Esophagus muscularis mucosa (tissue), 4 donors: ENCODE measurements at regions not wholly inside any gene's neighbourhood (a gene's known extent, or its start where the extent isn't known, plus 50 kb on each side); places are given as distances from the start of the nearest gene placed in this dataset.

Experiments used
- DNase-seq: peaks from one replicate; pipeline ENCODE4 v3.0.0-alpha.2; 2017; ENCODE audit errors: extremely low spot score
- H3K27ac ChIP-seq, 4 donors: fragments of 200-600 bp; sonication (generic); replicated peaks in 1 of 4; 1 replicate in 3 of 4; 2 replicates in 1 of 4; pipeline ENCODE4 v1.5.1; 2016 to 2019; ENCODE audit warnings: mild to moderate bottlenecking in 1 of 4
- H3K27me3 ChIP-seq, 4 donors: fragments of 200-600 bp; sonication (generic); one replicate each; pipeline versions ENCODE4 v1.5.1 to v1.6.0; 2016 to 2019
- H3K36me3 ChIP-seq, 4 donors: fragments of 200-600 bp; sonication (generic); one replicate each; pipeline ENCODE4 v1.5.1; 2016 to 2019
- H3K4me1 ChIP-seq, 4 donors: fragments of 200-600 bp; sonication (generic); one replicate each; pipeline ENCODE4 v1.5.1; 2016 to 2019
- H3K4me3 ChIP-seq, 4 donors: fragments of 200-600 bp; sonication (generic); 1 replicate in 2 of 4; 2 replicates in 2 of 4; pipeline ENCODE4 v1.5.1; 2016 to 2019; ENCODE audit warnings: mild to moderate bottlenecking in 4 of 4, moderate library complexity in 1 of 4
- H3K9me3 ChIP-seq, 4 donors: fragments of 200-600 bp; sonication (generic); 1 replicate in 3 of 4; 2 replicates in 1 of 4; pipeline ENCODE4 v1.5.1; 2016 to 2019
- CTCF ChIP-seq, 3 experiments: fragments of 200-600 bp in 2 of 3; fragments of 450-650 bp in 1 of 3; sonication (generic) in 2 of 3; IDR thresholded peaks; one replicate each; pipeline ENCODE4 v1.5.1; 2017 to 2019; ENCODE audit warnings: antibody characterized with exemption in 3 of 3, mild to moderate bottlenecking in 2 of 3, moderate library complexity in 1 of 3
- EP300 ChIP-seq: sonication (generic); formaldehyde crosslinking; IDR thresholded peaks from one replicate; pipeline ENCODE4 v1.6.1; 2017; ENCODE audit warnings: antibody characterized with exemption
- POLR2A ChIP-seq: fragments of 450-650 bp; IDR thresholded peaks from one replicate; pipeline ENCODE4 v1.6.1; 2017; ENCODE audit warnings: antibody characterized with exemption, moderate library complexity, mild to moderate bottlenecking, low read depth
- POLR2AphosphoS5 ChIP-seq, 2 donors: sonication (generic); formaldehyde crosslinking; IDR thresholded peaks; one replicate each; pipeline ENCODE4 v1.6.1; 2017; ENCODE audit warnings: antibody characterized with exemption in 2 of 2
- WGBS: methylation state at CpG from one replicate; pipeline ENCODE4 v1.1.5; 2018; 5-methylcytosine and 5-hydroxymethylcytosine counted together
- intact Hi-C: fragments of 100-400 bp; cut with DNase I; formaldehyde crosslinking; loops from one replicate; pipeline ENCODE4 v1.15.1; 2023

- Histone ChIP-seq H3K9me3 (no peaks in the 10 kb centered on the region), H3K4me1 (no peaks in the 10 kb centered on the region), H3K27me3 (no peaks in the 10 kb centered on the region), H3K36me3 (no peaks in the 10 kb centered on the region), H3K4me3 (no peak overlapping the region), H3K27ac (no peak overlapping the region)
- intact Hi-C loops: no loop called here
- DNase-seq: no peak
- WGBS: 64% methylated on average over 5 of the region's 5 CpGs
- TF ChIP-seq POLR2AphosphoS5 (IDR thresholded peaks at IDR 0.05): no peak
- TF ChIP-seq POLR2A: no peak
- no peak for TF ChIP-seq CTCF (IDR thresholded peaks at IDR 0.05)
- no peak for TF ChIP-seq EP300
Measured at GRCh38 chr7:49112647-49113046, 188.3 kb downstream of the CDC14C start.

GRCh38 chr7:49119706-49120105 is 195.4 kb downstream of the CDC14C start:
- Histone ChIP-seq H3K4me1 (no peaks in the 10 kb centered on the region), H3K9me3 (no peaks in the 10 kb centered on the region), H3K4me3 (no peak overlapping the region), H3K36me3 (no peaks in the 10 kb centered on the region), H3K27ac (no peak overlapping the region), H3K27me3 (no peaks in the 10 kb centered on the region)
- 56% methylated on average over 1 of the region's 2 CpGs for WGBS
- no peak for TF ChIP-seq EP300
- DNase-seq: no peak
- intact Hi-C loops: no loop called here

- Histone ChIP-seq H3K4me1 (no peaks in the 10 kb centered on the region), H3K27ac (no peak overlapping the region), H3K9me3 (no peaks in the 10 kb centered on the region), H3K27me3 (no peaks in the 10 kb centered on the region), H3K36me3 (no peaks in the 10 kb centered on the region), H3K4me3 (no peak overlapping the region)
- intact Hi-C loops: no loop called here
- TF ChIP-seq POLR2AphosphoS5 (IDR thresholded peaks at IDR 0.05): no peak
- no peak for TF ChIP-seq EP300
- TF ChIP-seq POLR2A: no peak
- no peak for TF ChIP-seq CTCF (IDR thresholded peaks at IDR 0.05)
- 37% methylated on average over 3 of the region's 3 CpGs for WGBS
- no peak for DNase-seq
Measured at GRCh38 chr7:49125246-49125645, 200.9 kb downstream of the CDC14C start.

- intact Hi-C loops: no loop called here
- no peak overlapping the region for H3K27ac ChIP-seq
- no peaks in the 10 kb centered on the region for H3K36me3 ChIP-seq
- H3K4me1 ChIP-seq: no peaks in the 10 kb centered on the region
- no peaks in the 10 kb centered on the region for H3K9me3 ChIP-seq
- no peak for TF ChIP-seq POLR2AphosphoS5 (IDR thresholded peaks at IDR 0.05)
- TF ChIP-seq EP300: no peak
- no peak for TF ChIP-seq POLR2A
- no peak for TF ChIP-seq CTCF (IDR thresholded peaks at IDR 0.05)
- WGBS: 24% methylated on average over 5 of the region's 5 CpGs
- DNase-seq: no peak
- no peaks in the 10 kb centered on the region for H3K27me3 ChIP-seq
- no peak overlapping the region for H3K4me3 ChIP-seq
Measured at GRCh38 chr7:49127359-49127913, 203.1 kb downstream of the CDC14C start.

- no peak overlapping the region for H3K27ac ChIP-seq
- intact Hi-C loops: no loop called here
- WGBS: 93% methylated on average over 1 of the region's 1 CpG
- H3K4me1 ChIP-seq: no peaks in the 10 kb centered on the region
- no peaks in the 10 kb centered on the region for H3K9me3 ChIP-seq
- no peak for TF ChIP-seq POLR2A
- no peak for TF ChIP-seq POLR2AphosphoS5 (IDR thresholded peaks at IDR 0.05)
- no peak for TF ChIP-seq CTCF (IDR thresholded peaks at IDR 0.05)
- no peak for TF ChIP-seq EP300
- H3K4me3 ChIP-seq: no peak overlapping the region
- H3K36me3 ChIP-seq: no peaks in the 10 kb centered on the region
- no peaks in the 10 kb centered on the region for H3K27me3 ChIP-seq
- DNase-seq: no peak
Measured at GRCh38 chr7:49137978-49138377, 213.6 kb downstream of the CDC14C start.
